B cell (primary cell): ENCODE measurements at regions not wholly inside any gene's neighbourhood (a gene's known extent, or its start where the extent isn't known, plus 50 kb on each side); places are given as distances from the start of the nearest gene placed in this dataset.

ENCODE experiments used
- ATAC-seq: fragments of 200-7000 bp; cut with Tn5 transposase; one replicate; pipeline ENCODE4 v1.10.0; 2021; ENCODE audit warnings: low read depth, mild to moderate bottlenecking, moderate number of reproducible peaks, moderate library complexity
- CTCF ChIA-PET: fragments of 350-600 bp; sonication (Branson Sonifier 250); formaldehyde crosslinking; loops from one replicate; lab custom pipeline; 2021; ENCODE audit warnings: antibody characterized with exemption, inconsistent platforms; lab: Charles Lee
- POLR2A ChIA-PET: fragments of 350-600 bp; sonication (Branson Sonifier 250); formaldehyde crosslinking; loops from one replicate; lab custom pipeline; 2021; ENCODE audit warnings: antibody characterized with exemption; lab: Charles Lee
- DNase-seq: peaks from one replicate; pipeline ENCODE4 v3.0.0; 2013
- H2AFZ ChIP-seq: 2 replicates; pipeline ENCODE4 v1.6.1; 2012; ENCODE audit warnings: mild to moderate bottlenecking, low read depth, low read length; ENCODE audit not compliant: insufficient read depth, poor library complexity, severe bottlenecking
- H3K27ac ChIP-seq, 2 donors: 1 replicate in 1 of 2; 2 replicates in 1 of 2; pipeline ENCODE4 v1.5.1; 2012 to 2013; ENCODE audit warnings: low read length in 2 of 2, mild to moderate bottlenecking in 2 of 2, moderate library complexity in 1 of 2
- H3K27me3 ChIP-seq, 4 experiments: fragments of 200-600 bp in 1 of 4; sonication (generic) in 1 of 4; replicated peaks in 1 of 4; 1 replicate in 2 of 4; 2 replicates in 2 of 4; pipeline versions ENCODE4 v1.6.1 to v1.7.0; 2013 to 2016; ENCODE audit warnings: low read length in 3 of 4, mild to moderate bottlenecking in 2 of 4, mixed read lengths in 1 of 4, moderate library complexity in 1 of 4; ENCODE audit not compliant: insufficient read depth in 4 of 4, control insufficient read depth in 3 of 4; ENCODE audit errors: control extremely low read depth in 1 of 4
- H3K36me3 ChIP-seq, 2 experiments: replicated peaks in 1 of 2; 1 replicate in 1 of 2; 2 replicates in 1 of 2; pipeline versions ENCODE4 v1.6.1 to v1.7.1; 2013; ENCODE audit warnings: low read length in 1 of 2; ENCODE audit not compliant: insufficient read depth in 2 of 2, control insufficient read depth in 1 of 2; ENCODE audit errors: control extremely low read depth in 1 of 2, extremely low read depth in 1 of 2
- H3K4me1 ChIP-seq, 2 donors: fragments of 200-600 bp in 1 of 2; sonication (generic) in 1 of 2; 1 replicate in 1 of 2; 2 replicates in 1 of 2; pipeline versions ENCODE4 v1.5.1 to v1.6.1; 2013 to 2017; ENCODE audit warnings: low read length in 2 of 2; ENCODE audit not compliant: control insufficient read depth in 2 of 2, insufficient read depth in 2 of 2
- H3K4me2 ChIP-seq: replicated peaks from 2 replicates; pipeline ENCODE3; 2012; ENCODE audit warnings: mild to moderate bottlenecking, low read depth, low read length; ENCODE audit not compliant: poor library complexity, severe bottlenecking
- H3K4me3 ChIP-seq, 5 experiments: fragments of 200-600 bp in 1 of 5; sonication (generic) in 1 of 5; 1 replicate in 3 of 5; 2 replicates in 2 of 5; pipeline versions ENCODE4 v1.5.1 to v1.7.0; 2011 to 2016; ENCODE audit warnings: low read length in 4 of 5, mild to moderate bottlenecking in 4 of 5, low read depth in 2 of 5, control low read depth in 1 of 5, moderate library complexity in 1 of 5; ENCODE audit not compliant: insufficient read depth in 1 of 5; ENCODE audit errors: control extremely low read depth in 1 of 5, extremely low read depth in 1 of 5
- H3K79me2 ChIP-seq: fragments of 200-600 bp; sonication (generic); one replicate; pipeline ENCODE4 v1.6.0; 2016; ENCODE audit warnings: low read length; ENCODE audit not compliant: control insufficient read depth, insufficient read depth
- H3K9ac ChIP-seq: fragments of 200-600 bp; sonication (generic); 2 replicates; pipeline ENCODE4 v1.6.1; 2017; ENCODE audit warnings: mild to moderate bottlenecking, low read length, moderate library complexity
- H3K9me3 ChIP-seq, 3 donors: one replicate each; pipeline versions ENCODE4 v1.6.1 to v1.7.1; 2013; ENCODE audit warnings: low read length in 2 of 3; ENCODE audit not compliant: control insufficient read depth in 2 of 3, insufficient read depth in 1 of 3; ENCODE audit errors: control extremely low read depth in 1 of 3
- H4K20me1 ChIP-seq: 2 replicates; pipeline ENCODE4 v1.6.0; 2012; ENCODE audit warnings: mild to moderate bottlenecking, low read length; ENCODE audit not compliant: insufficient read depth, control insufficient read depth, poor library complexity, severe bottlenecking
- H3K27ac Mint-ChIP-seq: one replicate; pipeline ENCODE4 v1.8.0; 2021; ENCODE audit warnings: mixed read lengths
- H3K27me3 Mint-ChIP-seq: one replicate; pipeline ENCODE4 v1.8.0; 2021; ENCODE audit warnings: mixed read lengths
- H3K4me1 Mint-ChIP-seq: one replicate; pipeline ENCODE4 v1.8.0; 2021; ENCODE audit warnings: mixed read lengths
- H3K4me3 Mint-ChIP-seq: one replicate; pipeline ENCODE4 v1.8.0; 2021; ENCODE audit warnings: mixed read lengths
- H3K9me3 Mint-ChIP-seq: one replicate; pipeline ENCODE4 v1.8.0; 2022; ENCODE audit warnings: mixed read lengths; ENCODE audit not compliant: insufficient read depth
- EZH2 ChIP-seq: IDR thresholded peaks from 2 replicates; pipeline ENCODE4 v1.6.1; 2012; ENCODE audit warnings: borderline replicate concordance, low read depth, mild to moderate bottlenecking, moderate library complexity, low read length; ENCODE audit not compliant: insufficient read depth, poor library complexity, severe bottlenecking
- WGBS: methylation state at CpG from one replicate; pipeline ENCODE4 v1.1.5; 2013; ENCODE audit warnings: missing lambda C conversion rate; ENCODE audit not compliant: insufficient coverage; 5-methylcytosine and 5-hydroxymethylcytosine counted together
- intact Hi-C: fragments of 100-400 bp; cut with micrococcal nuclease; formaldehyde crosslinking; loops from one replicate; pipeline ENCODE4 v1.10.0; 2022
- TF ChIP-seq, protein P1 (sequence below): fragments of 200-600 bp; IDR thresholded peaks from one replicate; pipeline ENCODE4 v1.8.0; 2022; ENCODE audit warnings: antibody characterized with exemption, mild to moderate bottlenecking

DNA sequence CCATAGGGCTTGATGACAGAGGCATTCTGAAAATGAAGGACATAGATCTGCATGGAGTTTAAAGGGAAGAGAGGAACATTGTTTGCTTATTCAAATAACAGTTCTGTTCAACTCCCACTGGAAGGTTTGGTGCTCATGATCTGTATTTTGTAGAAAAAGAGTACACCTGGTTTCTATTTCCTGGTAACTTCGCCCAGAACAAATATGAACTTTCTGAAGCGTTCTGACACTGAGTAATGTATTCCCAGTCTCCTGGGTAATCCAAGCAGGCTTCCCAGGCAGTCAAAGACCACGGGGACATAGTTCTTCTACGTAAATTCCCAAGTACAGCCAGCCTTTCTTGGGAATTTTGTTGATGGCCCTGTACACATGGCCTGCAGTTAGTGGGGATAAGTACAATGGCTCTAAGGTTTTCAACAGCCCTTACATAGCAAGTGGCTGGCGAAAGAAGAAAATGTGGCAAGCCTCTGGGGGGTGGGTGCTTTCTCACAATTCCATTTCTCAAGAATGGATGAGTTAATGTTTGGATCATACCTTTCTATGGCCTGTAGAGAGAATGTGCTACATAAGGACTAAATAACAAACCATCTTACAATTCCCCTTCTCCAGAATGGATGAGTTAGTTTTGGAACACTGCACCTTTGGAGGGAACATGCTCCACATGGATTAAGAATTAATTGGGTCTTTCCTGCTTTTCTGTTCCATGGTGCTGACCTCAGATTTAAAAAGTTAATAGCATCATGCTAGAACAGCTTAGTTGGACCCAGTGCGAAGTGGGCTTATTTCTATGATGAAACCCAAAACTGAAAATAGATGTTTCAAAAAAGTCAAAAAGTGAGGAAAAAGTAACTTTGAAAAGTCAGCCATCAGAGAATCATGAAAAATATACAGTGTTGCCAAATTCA is 52.7 kb downstream of the COL6A6 start:
- no peak overlapping the region for H3K4me2 ChIP-seq
- Mint-ChIP-seq H3K9me3 (no peaks in the 10 kb centered on the region), H3K27me3 (peaks cover 3% of the 10 kb centered on the region), H3K27ac (no peak overlapping the region), H3K4me1 (no peaks in the 10 kb centered on the region), H3K4me3 (no peak overlapping the region)
- no peaks in the 10 kb centered on the region for H4K20me1 ChIP-seq
- H3K27ac ChIP-seq: no peak overlapping the region
- 92% methylated on average over 4 of the region's 6 CpGs for WGBS
- no peak for DNase-seq
- H3K9ac ChIP-seq: no peak overlapping the region
- POLR2A ChIA-PET: no interaction called here
- H3K79me2 ChIP-seq: no peaks in the 10 kb centered on the region
- CTCF ChIA-PET: no interaction called here
- H3K4me3 ChIP-seq: no peak overlapping the region
- H2AFZ ChIP-seq: no peak overlapping the region
- no peaks in the 10 kb centered on the region for H3K9me3 ChIP-seq
- no peaks in the 10 kb centered on the region for H3K4me1 ChIP-seq
- ATAC-seq: no peak
- no peaks in the 10 kb centered on the region for H3K27me3 ChIP-seq
- TF ChIP-seq, protein P1, sequence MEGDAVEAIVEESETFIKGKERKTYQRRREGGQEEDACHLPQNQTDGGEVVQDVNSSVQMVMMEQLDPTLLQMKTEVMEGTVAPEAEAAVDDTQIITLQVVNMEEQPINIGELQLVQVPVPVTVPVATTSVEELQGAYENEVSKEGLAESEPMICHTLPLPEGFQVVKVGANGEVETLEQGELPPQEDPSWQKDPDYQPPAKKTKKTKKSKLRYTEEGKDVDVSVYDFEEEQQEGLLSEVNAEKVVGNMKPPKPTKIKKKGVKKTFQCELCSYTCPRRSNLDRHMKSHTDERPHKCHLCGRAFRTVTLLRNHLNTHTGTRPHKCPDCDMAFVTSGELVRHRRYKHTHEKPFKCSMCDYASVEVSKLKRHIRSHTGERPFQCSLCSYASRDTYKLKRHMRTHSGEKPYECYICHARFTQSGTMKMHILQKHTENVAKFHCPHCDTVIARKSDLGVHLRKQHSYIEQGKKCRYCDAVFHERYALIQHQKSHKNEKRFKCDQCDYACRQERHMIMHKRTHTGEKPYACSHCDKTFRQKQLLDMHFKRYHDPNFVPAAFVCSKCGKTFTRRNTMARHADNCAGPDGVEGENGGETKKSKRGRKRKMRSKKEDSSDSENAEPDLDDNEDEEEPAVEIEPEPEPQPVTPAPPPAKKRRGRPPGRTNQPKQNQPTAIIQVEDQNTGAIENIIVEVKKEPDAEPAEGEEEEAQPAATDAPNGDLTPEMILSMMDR: no peak
- TF ChIP-seq EZH2: no peak
- no peaks in the 10 kb centered on the region for H3K36me3 ChIP-seq
- intact Hi-C loops: no loop called here

DNA sequence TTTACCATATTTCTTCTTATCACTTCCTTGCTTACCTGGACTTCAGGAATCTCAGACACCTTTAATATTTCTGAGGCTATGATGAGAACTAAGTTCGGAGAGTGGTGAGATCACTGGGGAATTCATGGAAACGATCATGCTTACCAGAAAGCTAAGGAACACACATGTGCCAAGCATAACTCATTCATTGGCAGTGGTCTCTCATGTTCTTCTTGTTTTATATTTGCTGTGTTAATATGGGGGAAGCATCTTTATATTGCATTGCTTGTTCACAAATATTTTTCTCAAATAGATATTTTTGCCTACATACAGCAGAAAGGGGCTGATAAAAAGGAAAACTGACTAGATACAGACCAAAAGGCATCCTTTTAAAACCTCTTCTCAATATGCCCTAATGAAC is 55.8 kb downstream of the COL6A6 start:
- no CpG with 5 or more reads among the region's 2 CpGs for WGBS
- TF ChIP-seq, protein P1: no peak
- TF ChIP-seq EZH2: no peak
- Mint-ChIP-seq H3K27ac (no peak overlapping the region), H3K9me3 (no peaks in the 10 kb centered on the region), H3K4me1 (no peaks in the 10 kb centered on the region), H3K4me3 (no peak overlapping the region), H3K27me3 (peaks cover 4% of the 10 kb centered on the region)
- H3K9me3 ChIP-seq: no peaks in the 10 kb centered on the region
- no peak for DNase-seq
- no peak overlapping the region for H3K9ac ChIP-seq
- no peaks in the 10 kb centered on the region for H3K79me2 ChIP-seq
- no peaks in the 10 kb centered on the region for H4K20me1 ChIP-seq
- ChIA-PET POLR2A (interaction anchor here (0.7 kb wide), 1 partner anchor 35 kb away, joined by 5 read pairs; no protein-coding TSS in a partner anchor), CTCF (no interaction called here)
- ATAC-seq: no peak
- intact Hi-C loops: no loop called here
- H3K36me3 ChIP-seq: no peaks in the 10 kb centered on the region
- no peaks in the 10 kb centered on the region for H3K27me3 ChIP-seq
- no peak overlapping the region for H2AFZ ChIP-seq
- H3K4me2 ChIP-seq: no peak overlapping the region
- no peak overlapping the region for H3K4me3 ChIP-seq
- no peak overlapping the region for H3K27ac ChIP-seq
- no peaks in the 10 kb centered on the region for H3K4me1 ChIP-seq
